Neural cell (in vitro differentiated cells): ENCODE measurements at regions not wholly inside any gene's neighbourhood (a gene's known extent, or its start where the extent isn't known, plus 50 kb on each side); places are given as distances from the start of the nearest gene placed in this dataset.

ENCODE experiments used
- EP300 ChIP-seq: fragments of 450-650 bp; conservative IDR thresholded peaks from 2 replicates; pipeline ENCODE4 v1.6.1; 2014; ENCODE audit warnings: antibody characterized with exemption, mild to moderate bottlenecking, moderate library complexity; ENCODE audit not compliant: poor library complexity, severe bottlenecking
- EZH2 ChIP-seq: fragments of 200-600, 300-800 bp; shearing (Covaris generic), sonication (generic); IDR thresholded peaks from 2 replicates; pipeline ENCODE4 v1.6.1; 2014; ENCODE audit warnings: antibody characterized with exemption, low read length, borderline replicate concordance, mild to moderate bottlenecking; ENCODE audit not compliant: insufficient read depth, poor library complexity, severe bottlenecking
- MXI1 ChIP-seq: fragments of 450-650 bp; conservative IDR thresholded peaks from 2 replicates; pipeline ENCODE4 v1.6.1; 2014; ENCODE audit warnings: antibody characterized with exemption, mild to moderate bottlenecking; ENCODE audit not compliant: poor library complexity, severe bottlenecking
- RAD21 ChIP-seq: fragments of 450-650 bp; conservative IDR thresholded peaks from 2 replicates; pipeline ENCODE4 v1.6.1; 2014; ENCODE audit warnings: antibody characterized with exemption, mild to moderate bottlenecking, moderate library complexity
- TAF1 ChIP-seq: IDR thresholded peaks from 2 replicates; pipeline ENCODE4 v1.6.1; 2012; ENCODE audit warnings: low read depth
- TF ChIP-seq, protein P1 (sequence below): fragments of 450-650 bp; IDR thresholded peaks from 2 replicates; pipeline ENCODE4 v1.5.1; 2014; ENCODE audit warnings: antibody characterized with exemption, mild to moderate bottlenecking, moderate library complexity; ENCODE audit not compliant: poor library complexity, severe bottlenecking

DNA sequence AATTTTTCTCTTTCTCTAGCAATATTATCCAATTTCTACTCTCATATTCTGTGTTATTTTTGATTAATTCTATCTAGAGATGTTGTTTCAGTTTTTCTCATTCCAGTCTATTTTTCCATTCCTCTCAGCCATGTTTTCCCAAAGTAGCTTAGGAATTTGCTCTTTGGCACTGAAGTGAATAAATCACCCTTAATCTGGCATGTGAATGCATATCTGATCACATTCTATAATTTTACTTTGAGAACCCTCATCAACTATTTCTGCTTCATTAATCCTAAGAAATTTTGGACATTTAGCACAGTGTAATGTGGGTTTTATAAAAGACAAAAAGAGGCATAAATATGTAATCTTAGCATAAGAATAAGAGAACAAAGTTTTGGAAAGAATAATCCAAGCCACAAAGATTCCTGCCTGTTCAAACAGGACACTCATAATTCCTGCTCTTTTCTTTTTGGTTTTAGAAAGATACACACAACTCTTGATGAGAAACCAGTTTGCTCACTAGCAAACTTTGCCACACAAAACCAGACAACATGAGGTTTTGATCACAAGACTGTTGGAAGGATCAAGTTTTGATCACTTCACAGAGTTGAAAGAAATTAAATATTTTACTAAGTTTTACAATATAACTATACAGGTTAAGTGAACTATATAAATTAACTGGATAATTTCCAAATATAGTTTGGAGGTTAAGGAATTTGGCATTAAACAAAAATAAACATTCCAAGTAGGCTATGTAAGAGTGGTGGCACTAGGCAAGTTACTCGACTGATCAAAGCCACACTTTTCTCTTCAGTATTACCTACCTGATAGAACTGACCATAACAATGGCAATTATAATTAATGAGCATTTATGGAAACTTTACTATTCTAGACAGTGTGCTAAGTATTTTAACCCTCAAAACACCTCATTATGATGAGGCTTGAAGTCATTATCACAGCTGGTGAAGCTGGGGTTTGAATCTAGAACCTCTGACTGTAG, 226.6 kb upstream of the TMTC1 start:
- TF ChIP-seq, protein P1, sequence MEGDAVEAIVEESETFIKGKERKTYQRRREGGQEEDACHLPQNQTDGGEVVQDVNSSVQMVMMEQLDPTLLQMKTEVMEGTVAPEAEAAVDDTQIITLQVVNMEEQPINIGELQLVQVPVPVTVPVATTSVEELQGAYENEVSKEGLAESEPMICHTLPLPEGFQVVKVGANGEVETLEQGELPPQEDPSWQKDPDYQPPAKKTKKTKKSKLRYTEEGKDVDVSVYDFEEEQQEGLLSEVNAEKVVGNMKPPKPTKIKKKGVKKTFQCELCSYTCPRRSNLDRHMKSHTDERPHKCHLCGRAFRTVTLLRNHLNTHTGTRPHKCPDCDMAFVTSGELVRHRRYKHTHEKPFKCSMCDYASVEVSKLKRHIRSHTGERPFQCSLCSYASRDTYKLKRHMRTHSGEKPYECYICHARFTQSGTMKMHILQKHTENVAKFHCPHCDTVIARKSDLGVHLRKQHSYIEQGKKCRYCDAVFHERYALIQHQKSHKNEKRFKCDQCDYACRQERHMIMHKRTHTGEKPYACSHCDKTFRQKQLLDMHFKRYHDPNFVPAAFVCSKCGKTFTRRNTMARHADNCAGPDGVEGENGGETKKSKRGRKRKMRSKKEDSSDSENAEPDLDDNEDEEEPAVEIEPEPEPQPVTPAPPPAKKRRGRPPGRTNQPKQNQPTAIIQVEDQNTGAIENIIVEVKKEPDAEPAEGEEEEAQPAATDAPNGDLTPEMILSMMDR: no peak
- TF ChIP-seq TAF1: no peak
- no peak for TF ChIP-seq EP300
- no peak for TF ChIP-seq EZH2
- no peak for TF ChIP-seq RAD21
- no peak for TF ChIP-seq MXI1
